C4-2B (cell line): ENCODE measurements at regions not wholly inside any gene's neighbourhood (a gene's known extent, or its start where the extent isn't known, plus 50 kb on each side); places are given as distances from the start of the nearest gene placed in this dataset.

ENCODE experiments used
- CTCF ChIP-seq: fragments of 450-650 bp; conservative IDR thresholded peaks from 2 replicates; pipeline ENCODE4 v1.5.1; 2017; ENCODE audit warnings: mild to moderate bottlenecking
- ZFX ChIP-seq: fragments of 450-650 bp; IDR thresholded peaks from 2 replicates; pipeline ENCODE4 v1.6.1; 2017

GRCh38 chr2:156784020-156784701 is 348.0 kb downstream of the GPD2 start:
- TF ChIP-seq CTCF (no peak), ZFX (no peak)
